HCT116 (cell line): ENCODE measurements at regions not wholly inside any gene's neighbourhood (a gene's known extent, or its start where the extent isn't known, plus 50 kb on each side); places are given as distances from the start of the nearest gene placed in this dataset.

ENCODE experiments used
- ATAC-seq: fragments of 200-7000 bp; cut with Tn5 transposase; 2 replicates; pipeline ENCODE4 v1.9.1; 2020; ENCODE audit warnings: mild to moderate bottlenecking, moderate library complexity
- BruUV-seq: library from RNA; stranded (reverse); fragments of 400-500 nt; replicated peaks from 2 replicates; lab custom pipeline; 2021; lab: Mats Ljungman, UMichigan
- CTCF ChIA-PET: fragments of 300-600 bp; sonication (Branson Sonifier 250); formaldehyde crosslinking; loops from one replicate; lab custom pipeline; 2021; ENCODE audit warnings: antibody characterized with exemption; lab: Charles Lee
- POLR2A ChIA-PET: fragments of 300-600, 350-600 bp; sonication (Branson Sonifier 250); formaldehyde crosslinking; loops from one replicate; lab custom pipeline; 2021; ENCODE audit warnings: antibody characterized with exemption; lab: Charles Lee
- RAD21 ChIA-PET, 2 experiments: fragments of 300-600 bp; sonication (Branson Sonifier 250); formaldehyde crosslinking; loops; one replicate each; lab custom pipeline; 2023; ENCODE audit warnings: low total read pairs in 2 of 2; ENCODE audit not compliant: uncharacterized antibody in 2 of 2, unreplicated experiment in 2 of 2, low non-redundant PET in 1 of 2; lab: Charles Lee
- DNase-seq: peaks from one replicate; pipeline ENCODE4 v3.0.0-alpha.2; 2010; ENCODE audit warnings: low read depth, low spot score
- H2AFZ ChIP-seq: fragments of 200-600 bp; shearing (Covaris generic), sonication (generic); 2 replicates; pipeline ENCODE4 v1.6.1; 2017; ENCODE audit warnings: low read depth, mixed run types, mixed read lengths, antibody characterized with exemption, low read length; ENCODE audit not compliant: poor library complexity, severe bottlenecking
- H3K27ac ChIP-seq: 2 replicates; pipeline ENCODE4 v1.5.1; 2012; ENCODE audit warnings: low read depth, low read length
- H3K27me3 ChIP-seq: fragments of 200-600 bp; sonication (generic); 2 replicates; pipeline ENCODE4 v1.6.1; 2016; ENCODE audit warnings: mixed run types, low read length, mixed read lengths; ENCODE audit not compliant: insufficient read depth
- H3K36me3 ChIP-seq, 2 experiments: fragments of 200-500 bp in 1 of 2; fragments of 200-600 bp in 1 of 2; sonication (Bioruptor generic) in 1 of 2; sonication (generic) in 1 of 2; 2 replicates each; pipeline versions ENCODE4 v1.5.1 to v1.6.1; 2014 to 2016; ENCODE audit warnings: low read length in 2 of 2, inconsistent platforms in 1 of 2, mixed read lengths in 1 of 2, mixed run types in 1 of 2; ENCODE audit not compliant: insufficient read depth in 2 of 2, control insufficient read depth in 1 of 2
- H3K4me1 ChIP-seq, 2 experiments: fragments of 200-600 bp in 1 of 2; sonication (generic) in 1 of 2; 2 replicates each; pipeline versions ENCODE4 v1.5.1 to v1.6.1; 2012 to 2017; ENCODE audit warnings: low read length in 2 of 2, inconsistent platforms in 1 of 2, mild to moderate bottlenecking in 1 of 2, mixed read lengths in 1 of 2, mixed run types in 1 of 2, moderate library complexity in 1 of 2; ENCODE audit not compliant: insufficient read depth in 2 of 2, control insufficient read depth in 1 of 2
- H3K4me2 ChIP-seq: fragments of 200-600 bp; sonication (generic); 2 replicates; pipeline ENCODE4 v1.6.1; 2017; ENCODE audit warnings: mixed run types, low read length, mixed read lengths
- H3K4me3 ChIP-seq, 2 experiments: fragments of 200-600 bp in 1 of 2; sonication (generic) in 1 of 2; replicated peaks in 1 of 2; 2 replicates each; pipeline ENCODE4 v1.5.1; 2011 to 2016; ENCODE audit warnings: low read length in 2 of 2, control low read depth in 1 of 2, low read depth in 1 of 2, mild to moderate bottlenecking in 1 of 2, mixed read lengths in 1 of 2, mixed run types in 1 of 2
- H3K79me2 ChIP-seq: fragments of 200-600 bp; sonication (generic); 2 replicates; pipeline ENCODE4 v1.6.1; 2017; ENCODE audit warnings: mild to moderate bottlenecking, mixed run types, low read length, moderate library complexity, mixed read lengths; ENCODE audit not compliant: insufficient read depth
- H3K9ac ChIP-seq: fragments of 200-600 bp; sonication (generic); 2 replicates; pipeline ENCODE4 v1.6.1; 2016; ENCODE audit warnings: low read length, mixed read lengths
- H3K9me2 ChIP-seq: fragments of 200-600 bp; sonication (generic), shearing (Covaris generic); 2 replicates; pipeline ENCODE4 v1.6.1; 2017; ENCODE audit warnings: mixed run types, mild to moderate bottlenecking, moderate library complexity; ENCODE audit not compliant: insufficient read depth
- H3K9me3 ChIP-seq, 2 experiments: fragments of 200-500 bp in 1 of 2; fragments of 200-600 bp in 1 of 2; sonication (Bioruptor generic) in 1 of 2; sonication (generic) in 1 of 2; 2 replicates each; pipeline ENCODE4 v1.6.1; 2014 to 2017; ENCODE audit warnings: low read length in 2 of 2, mixed read lengths in 2 of 2, inconsistent platforms in 1 of 2, low read depth in 1 of 2, mild to moderate bottlenecking in 1 of 2, mixed run types in 1 of 2, moderate library complexity in 1 of 2; ENCODE audit not compliant: control insufficient read depth in 1 of 2, insufficient read depth in 1 of 2
- H4K20me1 ChIP-seq: fragments of 200-600 bp; sonication (generic), shearing (Covaris generic); 2 replicates; pipeline ENCODE4 v1.6.1; 2017; ENCODE audit warnings: mixed run types, mild to moderate bottlenecking, moderate library complexity; ENCODE audit not compliant: insufficient read depth
- CEBPB ChIP-seq: IDR thresholded peaks from 2 replicates; pipeline ENCODE4 v1.6.1; 2012; ENCODE audit warnings: low read depth
- ELF1 ChIP-seq: IDR thresholded peaks from 2 replicates; pipeline ENCODE4 v1.6.1; 2012; ENCODE audit warnings: low read depth, borderline replicate concordance
- FOSL1 ChIP-seq: IDR thresholded peaks from 2 replicates; pipeline ENCODE4 v1.6.1; 2012; ENCODE audit warnings: low read depth
- JUND ChIP-seq: IDR thresholded peaks from 2 replicates; pipeline ENCODE4 v1.6.1; 2012
- POLR2A ChIP-seq: IDR thresholded peaks from 2 replicates; pipeline ENCODE4 v1.7.0; 2011; ENCODE audit warnings: borderline replicate concordance; ENCODE audit not compliant: insufficient read depth, insufficient read length; ENCODE audit errors: extremely low read depth
- SP1 ChIP-seq: IDR thresholded peaks from 2 replicates; pipeline ENCODE4 v1.6.1; 2012; ENCODE audit warnings: low read depth
- SRF ChIP-seq: IDR thresholded peaks from 2 replicates; pipeline ENCODE4 v1.6.1; 2012; ENCODE audit warnings: low read depth
- YY1 ChIP-seq: IDR thresholded peaks from 2 replicates; pipeline ENCODE4 v1.6.1; 2011; ENCODE audit warnings: low read length, low read depth, moderate library complexity, mild to moderate bottlenecking; ENCODE audit not compliant: insufficient replicate concordance; ENCODE audit errors: extremely low read depth
- ZNF274 ChIP-seq: fragments of 200-500 bp; sonication (Bioruptor generic); IDR thresholded peaks from 2 replicates; pipeline ENCODE4 v1.6.1; 2014; ENCODE audit warnings: mild to moderate bottlenecking, low read depth, low read length, inconsistent platforms
- intact Hi-C: fragments of 100-400 bp; cut with micrococcal nuclease; formaldehyde crosslinking; loops from 2 replicates; pipeline ENCODE4 v1.10.0; 2022
- TF ChIP-seq, protein P1 (sequence below), 3 experiments: fragments of 200-600 bp in 1 of 3; sonication (generic) in 1 of 3; IDR thresholded peaks in 2 of 3; conservative IDR thresholded peaks in 1 of 3; 2 replicates each; pipeline ENCODE4 v1.5.1; 2012 to 2017; ENCODE audit warnings: low read depth in 2 of 3, low read length in 2 of 3, antibody characterized with exemption in 1 of 3, borderline replicate concordance in 1 of 3, control low read depth in 1 of 3, mild to moderate bottlenecking in 1 of 3, mixed read lengths in 1 of 3, mixed run types in 1 of 3, moderate library complexity in 1 of 3; ENCODE audit not compliant: insufficient read depth in 1 of 3
- TF ChIP-seq, protein P2 (sequence below): IDR thresholded peaks from 2 replicates; pipeline ENCODE4 v1.6.1; 2012
- TF ChIP-seq, protein P3 (sequence below): IDR thresholded peaks from 2 replicates; pipeline ENCODE4 v1.6.1; 2011; ENCODE audit warnings: mild to moderate bottlenecking, low read length, moderate library complexity; ENCODE audit not compliant: insufficient replicate concordance; ENCODE audit errors: extremely low read depth

DNA sequence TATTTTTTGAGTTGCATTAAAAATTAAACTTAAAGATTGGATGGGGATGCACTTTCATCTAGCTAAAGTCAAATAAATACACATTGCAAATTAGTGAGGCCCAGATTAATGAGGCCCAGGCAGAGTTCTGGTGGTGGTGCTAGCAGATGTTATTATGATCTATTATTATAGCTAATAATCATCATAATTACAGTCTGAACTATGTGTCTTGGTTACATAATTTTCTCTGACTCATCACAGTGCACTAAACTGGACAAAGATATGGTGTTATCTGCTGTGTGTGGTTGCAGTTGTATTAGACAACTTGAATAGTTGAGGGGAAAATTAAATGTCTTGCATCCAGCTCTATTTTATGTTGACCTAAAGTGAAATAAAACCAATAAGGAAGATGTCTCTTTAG is 568.8 kb downstream of the TLR4 start:
- CTCF ChIA-PET: no interaction called here
- RAD21 ChIA-PET: no interaction called here

DNA sequence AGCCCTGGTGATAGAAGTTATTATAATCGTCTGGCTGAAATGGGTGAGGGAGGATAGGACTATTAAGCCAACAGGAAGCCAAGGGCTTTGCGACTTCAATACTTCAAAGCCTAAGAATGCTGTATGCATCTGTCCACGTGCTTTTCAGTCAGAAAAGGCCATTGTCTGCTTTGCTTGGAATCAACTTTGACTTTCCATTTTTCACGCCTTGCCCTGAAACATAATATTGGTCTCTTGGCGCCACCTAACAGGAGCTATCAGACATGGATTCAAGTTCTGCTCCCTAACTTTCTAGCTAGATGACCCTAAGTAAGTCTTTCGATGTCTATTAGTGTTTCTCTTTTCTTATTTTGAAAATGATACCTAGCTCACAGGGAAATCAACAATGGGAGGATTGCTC is 572.6 kb downstream of the TLR4 start:
- H3K79me2 ChIP-seq: no peaks in the 10 kb centered on the region
- ChIA-PET RAD21 (no interaction called here), POLR2A (no interaction called here), CTCF (no interaction called here)
- no peak for ATAC-seq
- no TSS peak for BruUV-seq
- H4K20me1 ChIP-seq: no peaks in the 10 kb centered on the region
- no peaks in the 10 kb centered on the region for H3K4me1 ChIP-seq
- H3K36me3 ChIP-seq: no peaks in the 10 kb centered on the region
- DNase-seq: no peak
- no peak overlapping the region for H3K4me2 ChIP-seq
- intact Hi-C loops: no loop called here
- H3K4me3 ChIP-seq: no peak overlapping the region
- peaks cover 5 to 11% of the 10 kb centered on the region in 2 experiments; a peak in 2 of 4 replicates for H3K9me3 ChIP-seq
- H3K9ac ChIP-seq: no peak overlapping the region
- no peak overlapping the region for H3K27ac ChIP-seq
- H2AFZ ChIP-seq: no peak overlapping the region
- H3K9me2 ChIP-seq: no peaks in the 10 kb centered on the region
- H3K27me3 ChIP-seq: no peaks in the 10 kb centered on the region
- TF ChIP-seq YY1 (no peak), SP1 (no peak), POLR2A (no peak), FOSL1 (no peak), CEBPB (no peak), ZNF274 (no peak), ELF1 (no peak)
- TF ChIP-seq, protein P1, sequence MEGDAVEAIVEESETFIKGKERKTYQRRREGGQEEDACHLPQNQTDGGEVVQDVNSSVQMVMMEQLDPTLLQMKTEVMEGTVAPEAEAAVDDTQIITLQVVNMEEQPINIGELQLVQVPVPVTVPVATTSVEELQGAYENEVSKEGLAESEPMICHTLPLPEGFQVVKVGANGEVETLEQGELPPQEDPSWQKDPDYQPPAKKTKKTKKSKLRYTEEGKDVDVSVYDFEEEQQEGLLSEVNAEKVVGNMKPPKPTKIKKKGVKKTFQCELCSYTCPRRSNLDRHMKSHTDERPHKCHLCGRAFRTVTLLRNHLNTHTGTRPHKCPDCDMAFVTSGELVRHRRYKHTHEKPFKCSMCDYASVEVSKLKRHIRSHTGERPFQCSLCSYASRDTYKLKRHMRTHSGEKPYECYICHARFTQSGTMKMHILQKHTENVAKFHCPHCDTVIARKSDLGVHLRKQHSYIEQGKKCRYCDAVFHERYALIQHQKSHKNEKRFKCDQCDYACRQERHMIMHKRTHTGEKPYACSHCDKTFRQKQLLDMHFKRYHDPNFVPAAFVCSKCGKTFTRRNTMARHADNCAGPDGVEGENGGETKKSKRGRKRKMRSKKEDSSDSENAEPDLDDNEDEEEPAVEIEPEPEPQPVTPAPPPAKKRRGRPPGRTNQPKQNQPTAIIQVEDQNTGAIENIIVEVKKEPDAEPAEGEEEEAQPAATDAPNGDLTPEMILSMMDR (IDR thresholded peaks at IDR 0.05 in 2 of 3, conservative IDR thresholded peaks at IDR 0.05 in 1 of 3; ENCODE audit: borderline replicate concordance in 1 of 3, insufficient read depth in 1 of 3, low read depth in 2 of 3, low read length in 2 of 3): no peak
- TF ChIP-seq, protein P2, sequence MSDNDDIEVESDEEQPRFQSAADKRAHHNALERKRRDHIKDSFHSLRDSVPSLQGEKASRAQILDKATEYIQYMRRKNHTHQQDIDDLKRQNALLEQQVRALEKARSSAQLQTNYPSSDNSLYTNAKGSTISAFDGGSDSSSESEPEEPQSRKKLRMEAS: no peak
- TF ChIP-seq, protein P3, sequence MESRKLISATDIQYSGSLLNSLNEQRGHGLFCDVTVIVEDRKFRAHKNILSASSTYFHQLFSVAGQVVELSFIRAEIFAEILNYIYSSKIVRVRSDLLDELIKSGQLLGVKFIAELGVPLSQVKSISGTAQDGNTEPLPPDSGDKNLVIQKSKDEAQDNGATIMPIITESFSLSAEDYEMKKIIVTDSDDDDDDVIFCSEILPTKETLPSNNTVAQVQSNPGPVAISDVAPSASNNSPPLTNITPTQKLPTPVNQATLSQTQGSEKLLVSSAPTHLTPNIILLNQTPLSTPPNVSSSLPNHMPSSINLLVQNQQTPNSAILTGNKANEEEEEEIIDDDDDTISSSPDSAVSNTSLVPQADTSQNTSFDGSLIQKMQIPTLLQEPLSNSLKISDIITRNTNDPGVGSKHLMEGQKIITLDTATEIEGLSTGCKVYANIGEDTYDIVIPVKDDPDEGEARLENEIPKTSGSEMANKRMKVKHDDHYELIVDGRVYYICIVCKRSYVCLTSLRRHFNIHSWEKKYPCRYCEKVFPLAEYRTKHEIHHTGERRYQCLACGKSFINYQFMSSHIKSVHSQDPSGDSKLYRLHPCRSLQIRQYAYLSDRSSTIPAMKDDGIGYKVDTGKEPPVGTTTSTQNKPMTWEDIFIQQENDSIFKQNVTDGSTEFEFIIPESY: no peak

More for the DNA sequence above, 568.8 kb downstream of the TLR4 start:
- Histone ChIP-seq H2AFZ (no peak overlapping the region), H3K27ac (no peak overlapping the region), H3K9ac (no peak overlapping the region), H3K4me2 (no peak overlapping the region), H3K4me1 (no peaks in the 10 kb centered on the region)
- POLR2A ChIA-PET: no interaction called here
- DNase-seq: no peak
- BruUV-seq: no TSS peak
- TF ChIP-seq JUND (no peak), SRF (no peak)
- TF ChIP-seq, protein P3: no peak
- TF ChIP-seq, all 23 proteins: peak for 0
- intact Hi-C loops: no loop called here
- H3K27me3 ChIP-seq: no peaks in the 10 kb centered on the region
- H3K9me2 ChIP-seq: no peaks in the 10 kb centered on the region
- H3K9me3 ChIP-seq: peaks cover 10 to 15% of the 10 kb centered on the region in 2 experiments; a peak in 3 of 4 replicates
- no peak for ATAC-seq
- H3K36me3 ChIP-seq: no peaks in the 10 kb centered on the region
- no peak overlapping the region for H3K4me3 ChIP-seq
- no peaks in the 10 kb centered on the region for H4K20me1 ChIP-seq
- no peaks in the 10 kb centered on the region for H3K79me2 ChIP-seq
